Tibial nerve (tissue), 4 donors: ENCODE measurements at regions not wholly inside any gene's neighbourhood (a gene's known extent, or its start where the extent isn't known, plus 50 kb on each side); places are given as distances from the start of the nearest gene placed in this dataset.

Experiments used
- EP300 ChIP-seq, 2 donors: sonication (generic); formaldehyde crosslinking; IDR thresholded peaks; one replicate each; pipeline ENCODE4 v1.6.1; 2017; ENCODE audit warnings: antibody characterized with exemption in 2 of 2, mild to moderate bottlenecking in 1 of 2
- POLR2A ChIP-seq, 2 donors: fragments of 450-650 bp; IDR thresholded peaks; one replicate each; pipeline ENCODE4 v1.6.1; 2017; ENCODE audit warnings: antibody characterized with exemption in 2 of 2, mild to moderate bottlenecking in 2 of 2, moderate library complexity in 2 of 2
- TF ChIP-seq, protein P1 (sequence below), 5 experiments: fragments of 200-600 bp in 3 of 5; fragments of 450-650 bp in 2 of 5; sonication (generic) in 3 of 5; IDR thresholded peaks; one replicate each; pipeline ENCODE4 v1.5.1; 2016 to 2019; ENCODE audit warnings: antibody characterized with exemption in 5 of 5, mild to moderate bottlenecking in 3 of 5, moderate library complexity in 2 of 5

DNA sequence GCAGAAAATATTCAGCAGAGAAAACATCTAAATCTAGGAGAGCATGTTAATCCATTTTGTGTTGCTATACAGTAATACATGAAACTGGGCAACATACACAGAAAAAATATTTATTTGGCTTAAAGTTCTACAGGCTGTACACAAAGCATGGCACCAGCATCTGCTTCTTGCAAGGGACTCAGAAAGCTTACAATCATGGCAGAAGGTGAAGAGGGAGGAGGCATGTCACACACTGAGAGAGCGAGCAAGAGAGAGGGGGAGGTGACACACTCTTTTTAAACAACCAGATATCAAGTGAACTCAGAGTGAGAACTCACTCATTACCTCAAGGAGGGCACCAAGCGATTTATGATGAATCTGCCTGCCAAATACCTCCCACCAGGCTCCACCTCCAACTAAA, 94.2 kb upstream of the CNOT2 start:
- TF ChIP-seq, protein P1, sequence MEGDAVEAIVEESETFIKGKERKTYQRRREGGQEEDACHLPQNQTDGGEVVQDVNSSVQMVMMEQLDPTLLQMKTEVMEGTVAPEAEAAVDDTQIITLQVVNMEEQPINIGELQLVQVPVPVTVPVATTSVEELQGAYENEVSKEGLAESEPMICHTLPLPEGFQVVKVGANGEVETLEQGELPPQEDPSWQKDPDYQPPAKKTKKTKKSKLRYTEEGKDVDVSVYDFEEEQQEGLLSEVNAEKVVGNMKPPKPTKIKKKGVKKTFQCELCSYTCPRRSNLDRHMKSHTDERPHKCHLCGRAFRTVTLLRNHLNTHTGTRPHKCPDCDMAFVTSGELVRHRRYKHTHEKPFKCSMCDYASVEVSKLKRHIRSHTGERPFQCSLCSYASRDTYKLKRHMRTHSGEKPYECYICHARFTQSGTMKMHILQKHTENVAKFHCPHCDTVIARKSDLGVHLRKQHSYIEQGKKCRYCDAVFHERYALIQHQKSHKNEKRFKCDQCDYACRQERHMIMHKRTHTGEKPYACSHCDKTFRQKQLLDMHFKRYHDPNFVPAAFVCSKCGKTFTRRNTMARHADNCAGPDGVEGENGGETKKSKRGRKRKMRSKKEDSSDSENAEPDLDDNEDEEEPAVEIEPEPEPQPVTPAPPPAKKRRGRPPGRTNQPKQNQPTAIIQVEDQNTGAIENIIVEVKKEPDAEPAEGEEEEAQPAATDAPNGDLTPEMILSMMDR (IDR thresholded peaks at IDR 0.05): no peak
- no peak for TF ChIP-seq POLR2A (IDR thresholded peaks at IDR 0.05)
- no peak for TF ChIP-seq EP300 (IDR thresholded peaks at IDR 0.05)
